DOHH2 (cell line): ENCODE measurements at regions not wholly inside any gene's neighbourhood (a gene's known extent, or its start where the extent isn't known, plus 50 kb on each side); places are given as distances from the start of the nearest gene placed in this dataset.

ENCODE experiments used
- H3F3A ChIP-seq: fragments of 200-600 bp; sonication (generic), shearing (Covaris generic); 2 replicates; pipeline ENCODE4 v1.6.0; 2016; ENCODE audit warnings: antibody characterized with exemption, mild to moderate bottlenecking; ENCODE audit not compliant: control insufficient read depth, insufficient read depth
- H3K27ac ChIP-seq: fragments of 200-600 bp; sonication (generic); 2 replicates; pipeline ENCODE4 v1.5.1; 2014; ENCODE audit warnings: low read depth, mild to moderate bottlenecking, low read length, moderate library complexity
- H3K27me3 ChIP-seq: fragments of 200-600 bp; sonication (generic); 2 replicates; pipeline ENCODE4 v1.6.1; 2014; ENCODE audit warnings: mild to moderate bottlenecking, low read length, mixed read lengths; ENCODE audit not compliant: control insufficient read depth
- H3K36me3 ChIP-seq: fragments of 200-600 bp; sonication (generic); 2 replicates; pipeline ENCODE4 v1.6.1; 2014; ENCODE audit warnings: mild to moderate bottlenecking, low read length, moderate library complexity, mixed read lengths; ENCODE audit not compliant: control insufficient read depth
- H3K4me1 ChIP-seq: fragments of 200-600 bp; sonication (generic); 2 replicates; pipeline ENCODE4 v1.6.1; 2014; ENCODE audit warnings: mild to moderate bottlenecking, low read length, mixed read lengths; ENCODE audit not compliant: control insufficient read depth
- H3K4me2 ChIP-seq: fragments of 200-600 bp; sonication (generic); 2 replicates; pipeline ENCODE4 v1.6.0; 2014; ENCODE audit warnings: mild to moderate bottlenecking, low read length, moderate library complexity
- H3K4me3 ChIP-seq: fragments of 200-600 bp; sonication (generic); 2 replicates; pipeline ENCODE4 v1.5.1; 2014; ENCODE audit warnings: mild to moderate bottlenecking, low read length, mixed read lengths
- H3K79me2 ChIP-seq: fragments of 200-600 bp; sonication (generic); 2 replicates; pipeline ENCODE4 v1.6.1; 2014; ENCODE audit warnings: mild to moderate bottlenecking, low read length, mixed read lengths; ENCODE audit not compliant: control insufficient read depth
- H3K9me2 ChIP-seq: fragments of 200-600 bp; sonication (generic); replicated peaks from 2 replicates; pipeline ENCODE4 v1.6.1; 2014; ENCODE audit warnings: mild to moderate bottlenecking, low read length, mixed read lengths; ENCODE audit not compliant: control insufficient read depth
- H3K9me3 ChIP-seq: fragments of 200-600 bp; sonication (generic); 2 replicates; pipeline ENCODE4 v1.6.1; 2014; ENCODE audit warnings: antibody characterized with exemption, low read length, mixed read lengths; ENCODE audit not compliant: control insufficient read depth, insufficient read depth
- H4K20me1 ChIP-seq: fragments of 200-600 bp; sonication (generic); 2 replicates; pipeline ENCODE4 v1.6.0; 2014; ENCODE audit warnings: low read depth, mild to moderate bottlenecking, antibody characterized with exemption, low read length, moderate library complexity; ENCODE audit not compliant: control insufficient read depth, insufficient read depth
- CTCF ChIP-seq: fragments of 200-600 bp; sonication (generic); IDR thresholded peaks from one replicate; pipeline ENCODE4 v1.5.1; 2014; ENCODE audit warnings: antibody characterized with exemption, mild to moderate bottlenecking, low read depth, low read length; ENCODE audit not compliant: poor library complexity, severe bottlenecking
- EZH2phosphoT487 ChIP-seq: fragments of 200-600 bp; sonication (generic); IDR thresholded peaks from 2 replicates; pipeline ENCODE4 v1.6.1; 2017; ENCODE audit warnings: borderline replicate concordance, mild to moderate bottlenecking, antibody characterized with exemption, low read length, moderate library complexity, mixed read lengths

- Histone ChIP-seq H3K27ac (no peak overlapping the region), H3K9me2 (no peaks in the 10 kb centered on the region), H3K79me2 (no peaks in the 10 kb centered on the region), H3F3A (no peaks in the 10 kb centered on the region), H4K20me1 (no peaks in the 10 kb centered on the region), H3K27me3 (no peaks in the 10 kb centered on the region), H3K4me3 (no peak overlapping the region), H3K36me3 (no peaks in the 10 kb centered on the region), H3K4me1 (no peaks in the 10 kb centered on the region), H3K4me2 (no peak overlapping the region), H3K9me3 (no peaks in the 10 kb centered on the region)
- TF ChIP-seq EZH2phosphoT487 (no peak), CTCF (no peak)
Observed at GRCh38 chr15:61517776-61518175, 288.7 kb upstream of the RORA start.

DNA sequence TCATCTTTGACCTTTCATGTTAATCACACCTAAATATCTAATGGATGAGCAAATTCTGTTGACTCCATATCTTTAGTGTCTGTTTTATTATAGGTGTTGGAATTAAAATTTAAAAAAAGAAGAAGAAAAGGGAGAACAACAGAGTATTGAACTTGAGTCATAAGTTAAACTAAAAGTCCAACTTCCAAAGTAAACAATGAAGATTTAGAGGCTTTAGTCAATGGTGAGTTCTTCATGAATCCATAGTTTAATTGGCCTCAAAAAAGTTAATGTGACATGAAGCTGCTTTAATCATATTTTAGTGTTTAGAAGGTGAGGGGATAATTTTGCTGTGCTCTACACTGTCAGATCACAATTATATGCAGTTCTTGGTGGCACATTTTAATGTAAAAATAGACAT is 288.2 kb upstream of the RORA start:
- Histone ChIP-seq H3F3A (no peaks in the 10 kb centered on the region), H3K36me3 (no peaks in the 10 kb centered on the region), H3K4me1 (no peaks in the 10 kb centered on the region)

DNA sequence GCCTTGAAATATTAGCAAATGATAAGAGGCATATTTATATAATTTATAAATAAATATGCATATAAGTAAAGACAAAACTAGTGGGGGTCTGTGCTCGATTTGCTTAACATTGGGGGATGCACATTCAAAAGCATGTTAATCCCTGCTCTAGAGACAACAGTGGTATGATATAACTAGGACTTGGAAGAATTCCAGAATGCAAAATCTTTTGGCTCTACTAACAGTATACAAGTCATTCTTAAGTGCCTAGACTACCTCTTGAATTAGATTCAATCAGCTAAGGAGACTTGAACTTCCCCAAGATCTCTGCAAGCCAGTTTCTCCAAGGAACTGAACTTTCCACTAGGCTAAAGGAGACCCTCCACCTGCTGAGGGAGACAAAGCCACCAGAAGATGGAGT is 282.7 kb upstream of the RORA start:
- Histone ChIP-seq H3F3A (no peaks in the 10 kb centered on the region), H4K20me1 (no peaks in the 10 kb centered on the region), H3K79me2 (no peaks in the 10 kb centered on the region), H3K4me1 (no peaks in the 10 kb centered on the region), H3K9me2 (no peaks in the 10 kb centered on the region), H3K27ac (no peak overlapping the region), H3K4me3 (no peak overlapping the region), H3K27me3 (no peaks in the 10 kb centered on the region), H3K36me3 (no peaks in the 10 kb centered on the region), H3K4me2 (no peak overlapping the region), H3K9me3 (no peaks in the 10 kb centered on the region)
- TF ChIP-seq CTCF, result no peak
- TF ChIP-seq EZH2phosphoT487, result no peak

More for the DNA sequence above, 288.2 kb upstream of the RORA start:
- Histone ChIP-seq H3K79me2 (no peaks in the 10 kb centered on the region), H4K20me1 (no peaks in the 10 kb centered on the region), H3K9me2 (no peaks in the 10 kb centered on the region), H3K4me3 (no peak overlapping the region), H3K27me3 (no peaks in the 10 kb centered on the region), H3K27ac (no peak overlapping the region), H3K9me3 (no peaks in the 10 kb centered on the region), H3K4me2 (no peak overlapping the region)
- no peak for TF ChIP-seq CTCF
- no peak for TF ChIP-seq EZH2phosphoT487

GRCh38 chr15:61511089-61511488 is 282.0 kb upstream of the RORA start:
- Histone ChIP-seq H4K20me1 (no peaks in the 10 kb centered on the region), H3K27ac (no peak overlapping the region), H3K27me3 (no peaks in the 10 kb centered on the region), H3K9me2 (no peaks in the 10 kb centered on the region), H3K4me3 (no peak overlapping the region), H3K4me2 (no peak overlapping the region), H3K79me2 (no peaks in the 10 kb centered on the region), H3K9me3 (no peaks in the 10 kb centered on the region), H3K36me3 (no peaks in the 10 kb centered on the region), H3F3A (no peaks in the 10 kb centered on the region), H3K4me1 (no peaks in the 10 kb centered on the region)
- TF ChIP-seq CTCF, result no peak
- no peak for TF ChIP-seq EZH2phosphoT487
